B cell (primary cell): ENCODE measurements at regions not wholly inside any gene's neighbourhood (a gene's known extent, or its start where the extent isn't known, plus 50 kb on each side); places are given as distances from the start of the nearest gene placed in this dataset.

Experiments
- ATAC-seq: fragments of 200-7000 bp; cut with Tn5 transposase; one replicate; pipeline ENCODE4 v1.10.0; 2021; ENCODE audit warnings: low read depth, mild to moderate bottlenecking, moderate number of reproducible peaks, moderate library complexity
- CTCF ChIA-PET: fragments of 350-600 bp; sonication (Branson Sonifier 250); formaldehyde crosslinking; loops from one replicate; lab custom pipeline; 2021; ENCODE audit warnings: antibody characterized with exemption, inconsistent platforms; lab: Charles Lee
- POLR2A ChIA-PET: fragments of 350-600 bp; sonication (Branson Sonifier 250); formaldehyde crosslinking; loops from one replicate; lab custom pipeline; 2021; ENCODE audit warnings: antibody characterized with exemption; lab: Charles Lee
- DNase-seq: peaks from one replicate; pipeline ENCODE4 v3.0.0; 2013
- H2AFZ ChIP-seq: 2 replicates; pipeline ENCODE4 v1.6.1; 2012; ENCODE audit warnings: mild to moderate bottlenecking, low read depth, low read length; ENCODE audit not compliant: insufficient read depth, poor library complexity, severe bottlenecking
- H3K27ac ChIP-seq, 2 donors: 1 replicate in 1 of 2; 2 replicates in 1 of 2; pipeline ENCODE4 v1.5.1; 2012 to 2013; ENCODE audit warnings: low read length in 2 of 2, mild to moderate bottlenecking in 2 of 2, moderate library complexity in 1 of 2
- H3K27me3 ChIP-seq, 4 experiments: fragments of 200-600 bp in 1 of 4; sonication (generic) in 1 of 4; replicated peaks in 1 of 4; 1 replicate in 2 of 4; 2 replicates in 2 of 4; pipeline versions ENCODE4 v1.6.1 to v1.7.0; 2013 to 2016; ENCODE audit warnings: low read length in 3 of 4, mild to moderate bottlenecking in 2 of 4, mixed read lengths in 1 of 4, moderate library complexity in 1 of 4; ENCODE audit not compliant: insufficient read depth in 4 of 4, control insufficient read depth in 3 of 4; ENCODE audit errors: control extremely low read depth in 1 of 4
- H3K36me3 ChIP-seq, 2 experiments: replicated peaks in 1 of 2; 1 replicate in 1 of 2; 2 replicates in 1 of 2; pipeline versions ENCODE4 v1.6.1 to v1.7.1; 2013; ENCODE audit warnings: low read length in 1 of 2; ENCODE audit not compliant: insufficient read depth in 2 of 2, control insufficient read depth in 1 of 2; ENCODE audit errors: control extremely low read depth in 1 of 2, extremely low read depth in 1 of 2
- H3K4me1 ChIP-seq, 2 donors: fragments of 200-600 bp in 1 of 2; sonication (generic) in 1 of 2; 1 replicate in 1 of 2; 2 replicates in 1 of 2; pipeline versions ENCODE4 v1.5.1 to v1.6.1; 2013 to 2017; ENCODE audit warnings: low read length in 2 of 2; ENCODE audit not compliant: control insufficient read depth in 2 of 2, insufficient read depth in 2 of 2
- H3K4me2 ChIP-seq: replicated peaks from 2 replicates; pipeline ENCODE3; 2012; ENCODE audit warnings: mild to moderate bottlenecking, low read depth, low read length; ENCODE audit not compliant: poor library complexity, severe bottlenecking
- H3K4me3 ChIP-seq, 5 experiments: fragments of 200-600 bp in 1 of 5; sonication (generic) in 1 of 5; 1 replicate in 3 of 5; 2 replicates in 2 of 5; pipeline versions ENCODE4 v1.5.1 to v1.7.0; 2011 to 2016; ENCODE audit warnings: low read length in 4 of 5, mild to moderate bottlenecking in 4 of 5, low read depth in 2 of 5, control low read depth in 1 of 5, moderate library complexity in 1 of 5; ENCODE audit not compliant: insufficient read depth in 1 of 5; ENCODE audit errors: control extremely low read depth in 1 of 5, extremely low read depth in 1 of 5
- H3K79me2 ChIP-seq: fragments of 200-600 bp; sonication (generic); one replicate; pipeline ENCODE4 v1.6.0; 2016; ENCODE audit warnings: low read length; ENCODE audit not compliant: control insufficient read depth, insufficient read depth
- H3K9ac ChIP-seq: fragments of 200-600 bp; sonication (generic); 2 replicates; pipeline ENCODE4 v1.6.1; 2017; ENCODE audit warnings: mild to moderate bottlenecking, low read length, moderate library complexity
- H3K9me3 ChIP-seq, 3 donors: one replicate each; pipeline versions ENCODE4 v1.6.1 to v1.7.1; 2013; ENCODE audit warnings: low read length in 2 of 3; ENCODE audit not compliant: control insufficient read depth in 2 of 3, insufficient read depth in 1 of 3; ENCODE audit errors: control extremely low read depth in 1 of 3
- H4K20me1 ChIP-seq: 2 replicates; pipeline ENCODE4 v1.6.0; 2012; ENCODE audit warnings: mild to moderate bottlenecking, low read length; ENCODE audit not compliant: insufficient read depth, control insufficient read depth, poor library complexity, severe bottlenecking
- H3K27ac Mint-ChIP-seq: one replicate; pipeline ENCODE4 v1.8.0; 2021; ENCODE audit warnings: mixed read lengths
- H3K27me3 Mint-ChIP-seq: one replicate; pipeline ENCODE4 v1.8.0; 2021; ENCODE audit warnings: mixed read lengths
- H3K4me1 Mint-ChIP-seq: one replicate; pipeline ENCODE4 v1.8.0; 2021; ENCODE audit warnings: mixed read lengths
- H3K4me3 Mint-ChIP-seq: one replicate; pipeline ENCODE4 v1.8.0; 2021; ENCODE audit warnings: mixed read lengths
- H3K9me3 Mint-ChIP-seq: one replicate; pipeline ENCODE4 v1.8.0; 2022; ENCODE audit warnings: mixed read lengths; ENCODE audit not compliant: insufficient read depth
- CTCF ChIP-seq: fragments of 200-600 bp; IDR thresholded peaks from one replicate; pipeline ENCODE4 v1.8.0; 2022; ENCODE audit warnings: antibody characterized with exemption, mild to moderate bottlenecking
- EZH2 ChIP-seq: IDR thresholded peaks from 2 replicates; pipeline ENCODE4 v1.6.1; 2012; ENCODE audit warnings: borderline replicate concordance, low read depth, mild to moderate bottlenecking, moderate library complexity, low read length; ENCODE audit not compliant: insufficient read depth, poor library complexity, severe bottlenecking
- WGBS: methylation state at CpG from one replicate; pipeline ENCODE4 v1.1.5; 2013; ENCODE audit warnings: missing lambda C conversion rate; ENCODE audit not compliant: insufficient coverage; 5-methylcytosine and 5-hydroxymethylcytosine counted together
- intact Hi-C: fragments of 100-400 bp; cut with micrococcal nuclease; formaldehyde crosslinking; loops from one replicate; pipeline ENCODE4 v1.10.0; 2022

GRCh38 chrX:67159437-67159836 lies 384.4 kb upstream of the AR start:
- TF ChIP-seq CTCF, result no peak
- no peak for TF ChIP-seq EZH2
- H3K27ac ChIP-seq, result no peak overlapping the region
- Mint-ChIP-seq H3K27me3 (no peaks in the 10 kb centered on the region), H3K4me1 (no peaks in the 10 kb centered on the region), H3K27ac (no peak overlapping the region), H3K4me3 (no peak overlapping the region), H3K9me3 (peaks cover 2% of the 10 kb centered on the region)
- no peaks in the 10 kb centered on the region for H3K4me1 ChIP-seq
- no peak overlapping the region for H3K4me2 ChIP-seq
- H3K9ac ChIP-seq, result no peak overlapping the region
- no CpG with 5 or more reads among the region's 2 CpGs for WGBS
- ChIA-PET CTCF (no interaction called here), POLR2A (no interaction called here)
- ATAC-seq (no peak), DNase-seq (no peak)
- no peaks in the 10 kb centered on the region for H3K27me3 ChIP-seq
- H3K36me3 ChIP-seq, result no peaks in the 10 kb centered on the region
- H3K9me3 ChIP-seq, result no peaks in the 10 kb centered on the region
- H4K20me1 ChIP-seq, result no peaks in the 10 kb centered on the region
- intact Hi-C loops, result no loop called here
- H2AFZ ChIP-seq, result no peak overlapping the region
- no peaks in the 10 kb centered on the region for H3K79me2 ChIP-seq
- no peak overlapping the region for H3K4me3 ChIP-seq

- Mint-ChIP-seq H3K27me3 (no peaks in the 10 kb centered on the region), H3K4me3 (no peak overlapping the region), H3K9me3 (no peaks in the 10 kb centered on the region), H3K4me1 (no peaks in the 10 kb centered on the region), H3K27ac (no peak overlapping the region)
- Histone ChIP-seq H3K36me3 (no peaks in the 10 kb centered on the region), H3K9ac (no peak overlapping the region), H3K4me3 (no peak overlapping the region), H3K79me2 (no peaks in the 10 kb centered on the region), H3K4me1 (no peaks in the 10 kb centered on the region), H2AFZ (no peak overlapping the region), H3K9me3 (no peaks in the 10 kb centered on the region), H3K27me3 (no peaks in the 10 kb centered on the region), H4K20me1 (no peaks in the 10 kb centered on the region), H3K27ac (no peak overlapping the region), H3K4me2 (no peak overlapping the region)
- WGBS, result no CpG with 5 or more reads among the region's 9 CpGs
- ATAC-seq (no peak), DNase-seq (no peak)
- ChIA-PET POLR2A (no interaction called here), CTCF (no interaction called here)
- intact Hi-C loops, result no loop called here
- no peak for TF ChIP-seq CTCF
- TF ChIP-seq EZH2, result no peak
Measured at GRCh38 chrX:67114635-67115034, 429.2 kb upstream of the AR start.
